ENCODE measurements at regions not wholly inside any gene's neighbourhood (a gene's known extent, or its start where the extent isn't known, plus 50 kb on each side); places are given as distances from the start of the nearest gene placed in this dataset.
"Not testable (repeated sequence)": the region's sequence is repeated elsewhere in the genome, so short reads cannot be mapped to it uniquely, and the experiment has no call there.

DNA sequence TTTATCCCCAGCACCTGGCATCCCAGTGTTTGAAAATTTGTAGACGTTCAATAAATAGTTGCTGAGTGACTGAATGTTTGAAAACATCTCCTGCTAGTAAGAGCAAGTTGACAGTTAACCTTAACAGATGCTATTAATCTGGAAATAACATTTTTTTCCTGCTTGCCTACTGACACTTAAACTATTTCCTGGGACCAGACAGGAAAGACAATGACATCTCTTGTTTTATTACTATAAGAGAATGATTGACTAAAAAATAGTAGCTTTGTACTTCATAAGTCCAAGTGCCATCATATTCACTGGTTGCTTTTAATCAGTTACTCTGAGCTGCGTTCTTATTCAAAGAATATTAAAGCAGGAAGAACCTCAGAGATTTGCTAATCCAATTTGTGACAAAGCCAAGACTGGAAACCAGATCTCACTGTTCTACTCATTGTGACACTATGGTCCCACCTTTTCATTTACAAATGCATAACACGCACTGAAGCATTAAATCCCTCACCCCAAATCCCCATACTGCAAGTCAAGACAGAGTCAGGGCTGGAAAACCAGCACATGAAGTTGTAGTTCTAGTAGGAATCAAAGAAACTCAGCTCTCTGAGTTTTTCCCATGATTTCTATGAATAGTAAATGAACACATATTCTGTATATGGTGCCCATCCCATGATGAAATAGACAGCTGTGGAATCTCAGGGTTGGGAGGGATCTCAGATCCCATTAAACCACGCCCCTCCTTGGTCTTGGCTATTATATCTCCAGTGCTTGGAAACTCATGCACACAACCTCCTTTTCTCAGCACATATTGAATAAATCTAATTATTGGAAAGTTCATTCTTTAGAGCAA is 212.7 kb upstream of the P2RY1 start:
- no peak for DNase-seq

DNA sequence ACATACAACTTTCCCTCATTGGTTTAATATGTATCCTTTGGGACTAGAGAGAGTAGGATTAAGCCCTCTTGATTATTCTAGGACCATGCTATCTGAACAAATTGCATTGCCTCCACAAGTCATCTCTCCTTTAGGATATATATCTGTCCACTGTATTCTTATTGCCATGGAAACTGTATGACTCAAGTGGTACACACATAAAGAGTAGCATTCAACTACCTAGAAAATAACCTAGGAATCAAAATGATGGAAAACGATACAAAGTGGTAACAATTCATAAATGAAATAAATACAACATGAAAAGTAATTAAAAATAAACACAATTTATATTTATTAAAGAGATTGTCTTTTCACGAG is 212.1 kb upstream of the P2RY1 start:
- no peak for DNase-seq

DNA sequence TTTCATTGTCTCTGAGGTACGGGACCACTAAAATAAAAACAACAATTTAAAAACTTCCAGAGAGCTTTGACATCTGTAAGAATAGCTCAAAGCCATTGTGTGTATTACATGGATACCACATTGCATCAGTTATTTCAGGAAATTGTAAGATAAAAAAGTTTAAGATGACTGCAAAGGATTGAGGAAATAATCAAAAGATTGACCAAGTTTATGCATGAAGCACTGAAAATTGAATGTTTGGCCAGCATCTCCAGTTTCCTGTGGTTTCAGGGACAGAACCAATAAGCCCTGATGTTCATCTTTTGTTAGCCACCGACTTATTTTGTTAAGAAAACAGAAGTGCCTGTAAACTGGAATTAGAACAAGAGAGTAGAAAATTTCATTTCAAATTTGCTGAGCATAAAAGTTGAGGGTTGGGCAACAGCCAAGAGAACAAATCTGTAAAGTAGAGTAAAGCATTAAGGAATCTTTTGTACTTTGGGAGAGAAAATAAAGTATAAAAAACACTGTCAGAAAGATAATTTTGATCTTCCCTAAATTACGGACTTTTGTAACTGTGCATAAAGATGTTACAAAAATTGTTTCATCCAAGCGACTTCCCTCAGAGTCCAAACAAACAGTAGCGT is 211.5 kb upstream of the P2RY1 start:
- no peak for DNase-seq

- no peak for DNase-seq
Measured at GRCh38 chr3:152626226-152626625, 208.7 kb upstream of the P2RY1 start.

DNA sequence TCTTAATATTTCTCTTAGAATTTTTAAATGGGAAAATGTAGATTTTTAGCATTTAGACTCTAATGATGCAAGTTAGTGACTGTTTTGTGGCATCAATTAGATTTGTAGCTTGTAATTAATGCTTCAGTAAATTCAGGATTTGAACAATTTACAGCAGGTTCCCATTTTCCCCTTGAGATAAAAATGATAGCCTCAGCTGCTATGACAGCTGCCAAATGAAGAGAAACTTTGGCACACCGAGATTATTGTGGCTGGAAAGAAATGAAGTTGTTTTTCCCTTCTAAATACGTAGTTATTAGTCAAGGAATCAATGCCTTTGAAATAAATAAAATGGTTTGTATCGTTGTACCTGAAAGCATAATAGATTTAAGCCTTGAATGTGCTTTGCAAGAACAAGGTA is 206.4 kb upstream of the P2RY1 start:
- no peak for DNase-seq

DNA sequence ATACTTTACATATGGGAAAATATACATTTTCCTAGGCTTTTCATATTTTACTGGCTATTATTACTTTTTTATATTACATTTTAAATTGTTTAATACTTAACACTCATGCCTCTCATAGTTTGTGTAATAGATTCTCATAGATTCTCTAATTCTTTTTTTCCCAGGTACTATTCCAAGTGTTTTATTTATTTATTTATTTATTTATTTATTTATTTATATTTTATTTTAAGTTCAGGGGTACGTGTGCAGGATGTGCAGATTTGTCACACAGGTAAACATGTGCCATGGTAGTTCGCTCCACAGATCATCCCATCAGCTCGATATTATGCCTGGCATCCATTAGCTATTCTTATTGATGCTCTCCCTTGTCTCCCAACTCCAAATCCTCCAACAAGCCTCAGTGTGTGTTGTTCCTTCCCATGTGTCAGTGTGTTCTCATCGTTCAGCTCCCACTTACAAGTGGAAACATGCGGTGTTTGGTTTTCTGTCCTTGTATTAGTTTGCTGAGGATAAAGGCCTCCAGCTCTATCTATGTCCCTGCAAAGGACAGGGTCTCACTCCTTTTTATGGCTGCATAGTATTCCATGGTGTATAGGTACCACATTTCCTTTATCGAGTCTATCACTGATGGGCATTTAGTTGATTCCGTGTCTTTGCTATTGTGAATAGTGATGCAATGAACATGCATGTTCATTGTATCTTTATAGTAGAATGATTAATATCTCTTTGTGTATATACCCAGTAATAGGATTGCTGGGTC is 205.4 kb upstream of the P2RY1 start:
- no peak for DNase-seq

GRCh38 chr3:152635389-152635788 is 199.5 kb upstream of the P2RY1 start:
- DNase-seq, result no peak

- DNase-seq, result no peak
Measured at GRCh38 chr3:152636651-152637050, 198.3 kb upstream of the P2RY1 start.

GRCh38 chr3:152638214-152638613 is 196.7 kb upstream of the P2RY1 start:
- DNase-seq, result no peak

DNA sequence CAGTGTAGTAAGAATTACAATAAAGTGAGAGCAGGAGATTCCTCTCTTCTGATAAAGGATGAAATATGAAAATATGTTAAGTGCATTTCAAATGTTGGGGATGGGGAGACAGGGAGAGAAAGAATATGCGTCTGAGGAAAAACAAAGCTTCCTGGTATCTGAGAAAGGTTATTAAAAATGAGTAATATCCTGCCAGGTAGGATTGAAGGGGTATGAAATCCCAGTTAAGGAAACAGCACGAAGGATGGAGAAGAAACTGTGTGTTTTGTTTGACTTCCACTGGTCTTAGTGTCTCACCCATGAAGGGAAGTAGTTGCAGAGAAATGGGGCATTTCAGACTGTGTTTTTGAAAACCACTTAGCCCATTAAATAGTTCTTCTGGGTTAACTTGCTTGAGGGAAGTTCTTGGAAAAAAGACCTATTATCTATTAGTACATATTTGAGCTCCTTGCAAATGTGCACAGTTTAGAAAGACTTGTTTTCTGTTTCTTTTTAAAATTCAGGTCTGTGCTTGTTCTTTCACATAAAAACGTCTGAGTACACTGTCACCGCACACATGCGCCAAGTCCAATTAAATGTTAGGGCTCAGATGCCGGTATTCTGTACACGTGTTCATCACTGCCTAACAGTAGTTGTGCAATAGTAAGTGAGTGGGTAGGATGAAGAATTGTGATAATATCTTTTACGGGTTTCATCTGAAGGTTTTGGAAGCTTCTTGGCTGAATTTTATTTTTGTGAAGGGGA is 196.1 kb upstream of the P2RY1 start:
- no peak for DNase-seq

DNA sequence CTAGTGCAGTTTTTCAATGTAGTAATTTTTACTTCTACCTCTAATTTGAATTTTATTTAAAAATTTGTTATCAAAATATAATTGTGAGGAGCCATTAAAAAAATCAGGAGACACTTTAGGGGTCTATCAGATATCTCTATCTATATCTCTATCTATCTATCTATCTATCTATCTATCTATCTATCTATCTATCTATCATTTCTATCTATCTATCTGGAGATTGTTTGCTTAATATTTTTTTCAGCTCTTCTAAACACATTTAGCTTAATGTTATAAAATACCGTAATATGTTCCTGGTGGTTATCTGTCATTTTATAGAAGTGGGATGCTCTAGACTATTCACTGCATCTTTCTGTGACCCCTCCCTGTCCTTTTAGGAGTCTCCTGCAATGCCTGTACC is 193.7 kb upstream of the P2RY1 start:
- DNase-seq, result no peak

- DNase-seq, result no peak
Measured at GRCh38 chr3:152642658-152643057, 192.3 kb upstream of the P2RY1 start.

GRCh38 chr3:152644478-152644877 is 190.5 kb upstream of the P2RY1 start:
- DNase-seq, result no peak

DNA sequence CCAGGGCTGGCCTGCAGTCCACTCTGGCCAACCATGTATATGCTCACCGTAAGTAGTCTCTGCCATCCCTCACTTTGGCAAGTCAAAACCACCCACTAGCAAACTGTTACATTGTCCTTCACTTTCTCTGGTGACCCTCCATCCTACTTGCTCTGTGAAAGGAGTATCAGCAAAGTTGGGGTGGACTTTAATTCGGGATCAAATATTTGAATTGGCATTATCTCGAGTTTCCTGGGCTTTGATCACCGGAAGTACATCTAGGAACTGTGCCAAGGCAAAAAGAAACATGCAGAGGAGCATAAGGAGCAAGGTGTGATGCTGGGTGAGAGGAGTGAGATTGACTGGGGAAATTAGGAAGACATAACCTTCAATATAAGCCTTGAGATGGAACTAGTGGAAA is 188.9 kb upstream of the P2RY1 start:
- no peak for DNase-seq

DNA sequence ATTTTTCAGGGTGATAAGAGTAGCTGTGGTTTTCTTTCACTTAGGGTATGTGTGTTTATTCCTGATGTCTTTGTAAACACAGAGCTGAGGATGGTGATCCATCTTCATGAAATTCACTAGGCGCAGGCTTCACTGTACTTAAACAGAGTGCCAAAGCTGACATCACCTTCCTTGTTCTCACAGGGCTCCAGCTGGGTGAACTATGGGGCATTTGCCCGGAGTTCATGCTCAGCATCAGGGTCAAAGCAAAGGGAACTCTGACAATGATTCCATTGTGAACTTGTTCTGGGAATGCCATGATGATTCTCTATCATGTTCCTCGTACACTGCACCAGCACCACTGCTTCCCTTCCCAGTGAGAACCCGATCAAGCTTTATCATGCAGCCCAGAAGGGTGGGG is 184.8 kb upstream of the P2RY1 start:
- DNase-seq, result peak in 1 of 2 experiments; percentile 8

DNA sequence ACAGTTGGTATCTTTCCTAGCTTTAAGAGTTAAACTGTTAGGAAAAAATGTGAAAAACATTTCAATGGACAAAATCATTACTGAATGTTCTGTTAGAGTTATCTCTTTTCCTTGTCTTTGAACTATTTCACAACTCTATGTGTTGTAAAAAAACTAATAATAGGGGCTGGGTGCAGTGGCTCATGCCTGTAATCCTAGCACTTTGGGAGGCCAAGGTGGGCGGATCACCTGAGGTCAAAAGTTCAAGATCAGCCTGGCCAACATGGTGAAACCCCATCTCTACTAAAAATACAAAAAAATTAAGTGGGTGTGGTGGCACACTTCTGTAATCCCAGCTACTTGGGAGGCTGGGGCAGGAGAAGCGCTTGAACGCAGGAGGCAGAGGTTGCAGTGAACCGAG is 184.0 kb upstream of the P2RY1 start:
- DNase-seq, result not testable (repeated sequence)

DNA sequence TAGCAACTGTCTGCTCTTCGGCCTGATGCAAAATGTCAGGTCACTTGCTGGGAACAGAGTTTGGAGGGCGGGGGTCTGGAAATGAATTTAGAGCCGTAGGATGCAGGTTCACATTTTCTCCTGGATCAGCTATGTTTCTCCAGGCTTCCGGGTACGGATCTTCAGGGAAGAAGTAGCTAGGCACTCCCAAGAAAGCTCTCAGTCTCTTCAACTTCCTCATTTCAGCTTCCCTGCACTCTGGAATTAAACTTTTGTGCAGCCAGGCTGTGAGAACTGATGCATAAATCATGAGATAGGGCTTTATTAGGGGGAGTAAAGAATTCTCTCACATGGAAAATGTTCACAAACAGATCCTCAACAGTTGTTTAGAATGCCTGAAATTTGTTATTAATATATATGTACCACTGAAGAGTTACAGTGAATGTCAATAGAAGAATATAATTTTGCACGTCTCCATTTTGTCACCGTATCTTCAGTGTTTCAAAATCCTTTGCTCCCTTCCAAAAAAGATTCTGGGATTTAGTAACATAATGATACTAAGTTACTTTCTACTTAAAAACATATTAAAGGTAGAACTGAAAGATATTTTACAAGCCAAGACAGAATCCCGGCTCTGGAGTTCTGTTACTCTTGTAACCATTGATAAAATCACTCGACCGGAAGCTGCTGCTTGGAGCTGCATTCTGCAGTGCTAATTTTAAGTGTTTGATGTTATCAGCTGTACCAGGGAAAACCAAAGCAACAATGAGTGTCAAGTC is 178.5 kb upstream of the P2RY1 start:
- no peak for DNase-seq

GRCh38 chr3:152656972-152657355 is 178.0 kb upstream of the P2RY1 start:
- DNase-seq, result no peak

DNA sequence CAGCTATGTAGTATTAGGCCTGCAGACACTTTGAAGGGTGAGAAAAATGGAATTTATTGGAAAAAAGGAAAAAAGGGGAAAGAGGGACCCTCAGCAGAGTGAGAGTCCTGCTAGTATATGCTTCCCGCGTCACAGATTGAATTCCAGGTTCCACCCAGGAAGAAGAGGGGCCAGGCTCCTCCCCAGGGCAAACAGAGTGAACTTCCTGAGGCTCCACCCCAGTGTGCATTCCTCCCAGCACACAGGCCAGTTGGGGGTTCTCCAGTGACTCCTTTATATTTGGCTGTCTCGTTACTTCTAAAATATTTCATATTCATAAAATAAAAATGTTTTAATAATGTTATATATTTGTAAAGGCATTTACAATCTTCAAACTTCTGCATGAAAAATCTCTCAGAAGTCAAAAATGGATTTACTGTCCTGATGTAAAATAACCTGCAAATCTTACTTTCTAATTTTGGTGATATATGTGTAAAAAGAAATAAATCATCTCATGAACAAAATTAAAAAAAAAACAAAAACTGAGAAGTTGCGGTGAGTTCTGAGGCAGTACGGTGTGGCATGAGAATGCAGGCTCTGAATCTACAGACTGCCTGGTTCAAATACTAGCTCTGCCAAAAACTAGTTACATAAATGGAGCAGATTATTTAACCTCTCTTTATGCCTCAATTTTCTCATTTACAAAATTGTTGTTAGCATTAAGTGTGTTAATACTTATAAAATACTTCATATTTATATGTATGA is 175.8 kb upstream of the P2RY1 start:
- DNase-seq, result no peak

- no peak for DNase-seq
Measured at GRCh38 chr3:152662157-152662556, 172.8 kb upstream of the P2RY1 start.

DNA sequence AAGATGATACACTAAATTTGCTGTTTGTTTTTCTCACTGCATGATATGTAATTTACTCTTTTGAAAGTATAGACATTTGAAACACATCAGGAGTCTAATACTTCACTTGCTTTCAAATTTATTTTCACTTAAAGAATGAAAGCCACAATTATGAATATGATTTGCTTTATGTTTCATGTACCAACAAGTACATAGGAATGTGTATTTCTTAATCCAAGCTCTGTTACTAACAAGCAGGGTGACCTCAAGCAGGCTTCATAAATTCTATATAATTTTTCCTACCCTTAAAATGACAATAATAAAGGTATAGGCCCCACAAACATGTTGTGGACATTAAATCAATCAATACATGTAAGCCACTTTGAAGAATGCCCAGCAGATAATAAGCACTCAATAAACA is 170.2 kb upstream of the P2RY1 start:
- no peak for DNase-seq

- no peak for DNase-seq
Measured at GRCh38 chr3:152667267-152667666, 167.7 kb upstream of the P2RY1 start.
